Adrenal gland (tissue), 5 donors: ENCODE measurements at regions not wholly inside any gene's neighbourhood (a gene's known extent, or its start where the extent isn't known, plus 50 kb on each side); places are given as distances from the start of the nearest gene placed in this dataset.

Experiments
- CTCF ChIP-seq, 6 experiments: fragments of 450-650 bp in 4 of 6; fragments of 200-600 bp in 2 of 6; sonication (generic) in 1 of 6; IDR thresholded peaks; 1 replicate in 5 of 6; 2 replicates in 1 of 6; pipeline versions ENCODE4 v1.5.1 to v1.8.0; 2016 to 2021; ENCODE audit warnings: antibody characterized with exemption in 6 of 6, mild to moderate bottlenecking in 2 of 6, moderate library complexity in 1 of 6
- POLR2A ChIP-seq, 2 donors: fragments of 450-650 bp; IDR thresholded peaks; one replicate each; pipeline ENCODE4 v1.6.1; 2017; ENCODE audit warnings: antibody characterized with exemption in 2 of 2, mild to moderate bottlenecking in 2 of 2, moderate library complexity in 1 of 2
- donor health status: DM: no; HTN: no; CAD: no.

GRCh38 chr13:22412452-22412851, 741.6 kb downstream of the FGF9 start:
- TF ChIP-seq CTCF (IDR thresholded peaks at IDR 0.05) (no peak), POLR2A (IDR thresholded peaks at IDR 0.05) (no peak)
